ENCODE measurements at regions not wholly inside any gene's neighbourhood (a gene's known extent, or its start where the extent isn't known, plus 50 kb on each side); places are given as distances from the start of the nearest gene placed in this dataset.

GRCh38 chr4:8698341-8699062 lies 105.9 kb downstream of the CPZ start:
- H2BK120ac ChIP-seq (replicated peaks; ENCODE audit: low read depth, low read length), result no peak overlapping the region
- H3K23me2 ChIP-seq (ENCODE audit: low read depth, low read length), result no peaks in the 10 kb centered on the region
- FAIRE-seq (no peak), DNase-seq (ENCODE audit: low read depth in 1 of 2, low spot score in 2 of 2) (peak in 1 of 2 experiments; percentile 32)
- no peak overlapping the region for H3K4me3 ChIP-seq (ENCODE audit: extremely low read depth in 1 of 4, insufficient read depth in 2 of 4, low read depth in 3 of 4, low read length in 4 of 4)
- peaks cover 0 to 3% (median 0%) of the 10 kb centered on the region in 4 experiments; a peak in 2 of 7 replicates for H3K27me3 ChIP-seq (replicated peaks in 1 of 4; ENCODE audit: control insufficient read depth in 3 of 4, extremely low read depth in 1 of 4, insufficient read depth in 3 of 4, low read length in 3 of 4)
- H3K4ac ChIP-seq (replicated peaks; ENCODE audit: insufficient read length, low read depth, low read length), result no peak overlapping the region
- H3K79me1 ChIP-seq (ENCODE audit: low read depth, low read length), result no peaks in the 10 kb centered on the region
- no peak overlapping the region for H2BK15ac ChIP-seq (ENCODE audit: low read length)
- no peak overlapping the region for H2BK20ac ChIP-seq (ENCODE audit: low read length)
- H4K91ac ChIP-seq (replicated peaks; ENCODE audit: insufficient read length, low read length), result no peak overlapping the region
- H3K23ac ChIP-seq (ENCODE audit: insufficient read length), result no peak overlapping the region
- H2BK12ac ChIP-seq (ENCODE audit: low read depth, low read length), result no peak overlapping the region
- H3K36me3 ChIP-seq (ENCODE audit: control insufficient read depth in 2 of 4, insufficient read depth in 4 of 4, low read length in 3 of 4), result no peaks in the 10 kb centered on the region
- H3K27ac ChIP-seq (ENCODE audit: low read depth, low read length), result no peak overlapping the region
- no peaks in the 10 kb centered on the region for H3K79me2 ChIP-seq (ENCODE audit: control insufficient read depth in 1 of 2, insufficient read depth in 2 of 2, low read length in 2 of 2)
- no peak overlapping the region for H2AFZ ChIP-seq (ENCODE audit: low read length)
- no peak overlapping the region for H4K8ac ChIP-seq (ENCODE audit: extremely low read depth, insufficient read depth, low read length)
- H3K4me2 ChIP-seq (ENCODE audit: insufficient read depth in 1 of 2, low read depth in 2 of 2, low read length in 2 of 2), result no peak overlapping the region
- no peak overlapping the region for H3K56ac ChIP-seq (replicated peaks; ENCODE audit: insufficient read length, low read depth, low read length)
- H4K20me1 ChIP-seq (replicated peaks in 1 of 2; ENCODE audit: control insufficient read depth in 1 of 2, insufficient read depth in 2 of 2, low read length in 2 of 2), result no peaks in the 10 kb centered on the region
- TF ChIP-seq TBP (IDR thresholded peaks at IDR 0.05; ENCODE audit: low read depth, low read length) (no peak), FOSL1 (IDR thresholded peaks at IDR 0.05; ENCODE audit: insufficient read depth, low read depth, low read length) (no peak), TCF12 (IDR thresholded peaks at IDR 0.05; ENCODE audit: low read depth, low read length) (no peak), KDM1A (IDR thresholded peaks at IDR 0.05; ENCODE audit: borderline replicate concordance, low read length) (no peak), BACH1 (IDR thresholded peaks at IDR 0.05; ENCODE audit: low read length) (no peak), TAF1 (IDR thresholded peaks at IDR 0.05; ENCODE audit: low read depth, low read length) (no peak), EP300 (IDR thresholded peaks at IDR 0.05; ENCODE audit: borderline replicate concordance in 1 of 2, low read depth in 2 of 2, low read length in 2 of 2) (no peak), ZNF274 (IDR thresholded peaks at IDR 0.05; ENCODE audit: borderline replicate concordance, extremely low read depth, low read length) (no peak), GABPA (IDR thresholded peaks at IDR 0.05; ENCODE audit: borderline replicate concordance, insufficient read depth, low read length) (no peak)
- no peak overlapping the region for H3K9ac ChIP-seq (replicated peaks in 1 of 4; ENCODE audit: extremely low read depth in 1 of 4, low read depth in 3 of 4, low read length in 3 of 4)
- CTCF ChIA-PET (ENCODE audit: partially characterized antibody), result interaction anchor here (0.6 to 1.8 kb wide), 2 partner anchors 11 to 830 kb away, joined by 4 to 12 read pairs; no protein-coding TSS in a partner anchor
- H3K9me3 ChIP-seq (ENCODE audit: insufficient read depth in 2 of 2, low read depth in 1 of 2, low read length in 1 of 2), result no peaks in the 10 kb centered on the region; a peak in 1 of 4 replicates
- H4K5ac ChIP-seq (ENCODE audit: insufficient read length, low read depth, low read length), result no peak overlapping the region
- WGBS, 2 experiments (ENCODE audit: extremely low coverage in 1 of 2, insufficient coverage in 1 of 2, insufficient read length in 1 of 2, insufficient replicate concordance in 2 of 2, low coverage in 1 of 2, low lambda C conversion rate in 2 of 2, missing lambda C conversion rate in 1 of 2), result 91% methylated on average over 20 of the region's 20 CpGs; no CpG with 5 or more reads in 1 of the 2 experiments
- no peak overlapping the region for H3K14ac ChIP-seq (ENCODE audit: insufficient read length)
- no peak overlapping the region for H2AK5ac ChIP-seq (ENCODE audit: low read depth, low read length)
- POLR2A ChIA-PET (ENCODE audit: partially characterized antibody), result no interaction called here
- H3K4me1 ChIP-seq (replicated peaks in 1 of 4; ENCODE audit: control insufficient read depth in 3 of 4, insufficient read depth in 4 of 4, low read length in 3 of 4), result peaks cover 0 to 3% (median 0%) of the 10 kb centered on the region in 4 experiments; a peak in 2 of 7 replicates
- H3K18ac ChIP-seq (ENCODE audit: extremely low read depth, low read length), result no peak overlapping the region
- H2BK5ac ChIP-seq (ENCODE audit: low read depth, low read length), result no peak overlapping the region

All from H1 (cell line).